GM19463 (cell line): ENCODE measurements at regions not wholly inside any gene's neighbourhood (a gene's known extent, or its start where the extent isn't known, plus 50 kb on each side); places are given as distances from the start of the nearest gene placed in this dataset.

ENCODE experiments used
- ATAC-seq: cut with Tn5 transposase; IDR thresholded peaks from one replicate; pipeline ENCODE4 v1.9.1; 2021; ENCODE audit warnings: mild to moderate bottlenecking, moderate library complexity; ENCODE audit not compliant: unreplicated experiment

DNA sequence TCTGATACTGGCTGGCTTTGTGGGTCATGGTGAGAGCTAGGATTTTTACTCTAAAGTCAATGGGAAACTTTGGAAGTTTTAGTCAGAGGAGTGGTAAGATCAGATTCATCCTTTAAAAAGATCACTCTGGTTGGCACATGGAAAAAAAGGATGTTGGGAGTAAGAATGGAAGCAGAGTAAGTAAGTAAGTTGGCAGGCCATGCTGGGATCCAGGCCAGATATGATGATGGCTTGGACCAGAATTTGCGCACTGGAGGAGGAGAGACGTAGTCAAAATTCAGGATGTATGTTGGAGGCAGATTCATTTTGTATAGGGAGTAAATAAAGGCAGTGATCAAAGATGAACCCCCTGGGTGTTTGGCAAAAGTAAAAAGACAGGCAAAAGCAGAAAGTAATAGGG, 283.3 kb upstream of the THSD7B start:
- no peak for ATAC-seq

DNA sequence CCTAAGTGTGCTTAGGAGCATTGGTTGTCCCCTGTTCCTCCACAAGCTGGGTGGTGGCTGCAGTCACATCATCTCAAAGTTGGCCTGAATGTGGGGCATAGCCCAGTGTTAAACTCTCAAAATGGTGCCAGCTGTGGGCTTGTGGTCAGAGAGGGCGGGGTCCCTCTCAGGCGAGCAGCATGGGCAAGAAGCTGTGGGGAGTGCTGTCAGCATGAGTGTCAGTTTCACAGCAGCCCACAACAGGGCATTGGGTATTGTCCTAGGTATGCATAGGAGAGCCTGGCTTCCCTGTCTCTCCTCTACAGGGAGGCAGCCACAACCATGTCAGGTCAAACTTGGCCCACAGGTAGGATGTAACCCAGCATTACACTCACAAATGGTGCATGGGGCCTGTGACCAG, 285.6 kb upstream of the THSD7B start:
- no peak for ATAC-seq

DNA sequence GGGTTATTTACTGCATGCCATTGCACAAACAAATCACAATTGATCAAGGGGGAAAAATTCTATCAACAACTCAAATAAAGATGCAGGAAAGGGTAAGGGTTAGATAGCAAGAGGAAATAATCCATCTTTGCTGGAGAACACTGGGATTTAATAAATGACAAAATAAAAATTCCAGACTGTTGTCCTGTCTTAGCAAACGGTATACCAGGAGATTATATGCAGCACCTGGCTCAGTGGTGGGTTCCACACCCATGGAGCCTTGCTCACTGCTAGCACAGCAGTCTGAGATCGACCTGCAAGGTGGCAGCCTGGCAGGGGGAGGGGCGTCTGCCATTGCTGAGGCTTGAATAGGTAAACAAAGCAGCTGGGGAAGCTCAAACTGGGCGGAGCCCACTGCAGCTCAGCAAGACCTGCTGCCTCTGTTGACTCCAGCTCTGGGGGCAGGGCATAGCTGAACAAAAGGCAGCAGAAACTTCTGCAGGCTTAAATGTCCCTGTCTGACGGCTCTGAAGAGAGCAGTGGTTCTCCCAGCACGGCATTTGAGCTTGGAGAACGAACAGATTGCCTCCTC, 296.5 kb upstream of the THSD7B start:
- no peak for ATAC-seq

DNA sequence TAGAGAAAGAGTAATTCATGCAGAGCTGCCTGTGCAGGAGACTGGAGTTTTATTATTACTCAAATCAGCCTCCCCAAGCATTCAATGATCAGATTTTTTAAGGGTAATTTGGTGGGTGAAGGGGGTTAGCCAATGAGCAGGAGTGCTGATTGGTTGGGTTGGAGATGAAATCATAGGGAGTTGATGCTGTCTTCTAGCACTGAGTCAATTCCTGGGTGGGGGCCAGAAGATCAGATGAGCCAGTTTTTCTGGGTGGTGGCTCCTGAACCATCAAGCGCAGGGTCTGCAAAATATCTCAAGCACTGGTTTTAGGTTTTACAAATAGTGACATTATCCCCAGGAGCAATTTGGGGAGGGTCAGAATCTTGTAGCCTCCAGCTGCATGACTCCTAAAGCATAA, 312.8 kb upstream of the THSD7B start:
- ATAC-seq = no peak

DNA sequence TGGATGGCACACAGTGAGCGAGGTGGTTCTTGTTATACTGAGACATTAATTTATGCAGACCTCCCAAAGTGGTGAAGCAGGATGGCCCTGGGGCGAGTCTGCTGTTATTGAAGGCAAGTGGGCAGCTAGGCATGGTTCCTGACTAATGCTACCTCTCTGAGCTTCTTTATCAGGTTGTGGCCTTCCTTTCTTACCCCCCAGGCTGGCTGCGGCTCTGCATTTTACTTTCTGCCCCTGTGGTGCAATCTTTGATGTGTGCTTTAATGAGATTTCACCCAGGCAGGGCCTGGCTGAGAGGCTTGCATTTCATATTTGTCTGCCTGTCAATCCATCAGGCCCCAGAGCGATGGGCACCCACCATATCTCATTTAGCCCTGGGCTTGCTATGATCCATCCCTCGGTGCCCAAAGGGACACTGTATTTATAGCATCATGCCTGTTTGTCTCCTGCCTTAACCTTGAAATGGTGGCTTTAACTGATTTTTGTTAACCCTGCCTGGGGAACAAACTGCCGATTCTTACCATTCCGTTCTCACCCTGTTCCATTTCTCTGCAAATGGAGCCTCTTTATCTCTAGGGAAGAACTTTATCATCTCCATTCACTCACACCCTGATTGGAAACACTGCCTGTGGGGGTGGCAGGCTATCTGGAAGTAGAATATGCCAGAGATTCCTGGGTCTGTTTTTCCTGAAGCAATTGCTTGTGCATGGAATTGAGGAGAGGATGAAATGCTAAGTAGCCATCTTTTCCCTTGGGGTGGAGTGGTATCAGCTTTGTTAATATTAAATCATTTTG, 316.2 kb upstream of the THSD7B start:
- ATAC-seq = no peak

DNA sequence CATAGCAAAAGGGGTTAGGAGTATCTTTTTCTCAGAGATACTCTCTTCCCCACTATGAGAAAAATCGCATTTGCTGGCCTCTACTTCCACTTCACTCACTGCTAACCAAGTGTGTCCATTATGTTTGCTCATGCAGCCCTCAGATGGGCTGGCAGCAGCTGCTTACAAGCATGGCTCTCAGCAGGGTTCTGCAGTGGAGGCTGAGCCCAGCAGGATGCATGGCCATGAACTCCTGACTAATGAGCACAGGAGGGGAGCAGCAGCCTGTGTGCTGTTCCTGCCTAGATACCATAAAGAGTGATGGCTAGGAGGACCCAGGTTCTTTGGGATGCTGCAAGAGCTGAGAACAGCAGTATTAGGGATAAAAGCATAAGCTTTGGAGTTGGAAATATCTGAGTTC, 316.9 kb upstream of the THSD7B start:
- ATAC-seq = no peak

DNA sequence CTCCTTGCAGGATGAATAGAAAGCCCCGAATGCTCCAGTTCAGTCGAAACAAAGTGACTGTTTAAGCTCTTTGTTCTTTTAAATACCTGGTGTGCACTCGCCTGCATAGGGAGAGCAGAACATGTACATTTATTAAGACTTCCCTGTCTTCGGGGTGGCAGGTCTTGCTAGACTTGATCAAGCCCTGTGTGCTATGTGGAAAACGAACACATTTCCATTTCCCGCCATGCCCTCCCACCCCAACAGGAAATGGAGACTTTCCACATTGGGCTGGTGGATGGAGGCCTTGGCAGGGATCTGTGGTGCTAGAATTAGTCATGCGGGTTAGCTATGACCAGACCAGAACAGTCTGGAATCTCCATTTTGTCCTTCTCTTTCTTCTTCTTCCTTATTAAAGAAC, 321.0 kb upstream of the THSD7B start:
- no peak for ATAC-seq

DNA sequence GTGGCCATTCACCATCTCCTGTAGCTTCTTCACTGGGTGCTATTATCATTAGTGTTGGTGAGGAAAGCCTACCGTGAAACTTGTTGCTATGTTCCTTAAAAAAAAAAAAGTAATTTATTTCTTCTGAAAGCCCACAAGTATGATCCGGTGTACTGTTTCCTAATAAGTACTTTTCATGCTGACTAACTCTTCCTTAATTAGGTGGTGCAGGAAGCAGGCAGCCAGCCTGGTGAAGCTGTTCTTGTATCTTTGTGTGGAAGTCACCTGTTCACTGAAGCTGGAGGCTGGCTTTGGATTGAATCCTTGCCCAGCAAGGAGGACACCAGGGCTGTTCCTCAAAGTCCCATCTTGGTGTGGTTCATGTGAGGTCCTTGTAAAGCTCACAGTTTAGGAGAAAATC, 321.7 kb upstream of the THSD7B start:
- no peak for ATAC-seq

DNA sequence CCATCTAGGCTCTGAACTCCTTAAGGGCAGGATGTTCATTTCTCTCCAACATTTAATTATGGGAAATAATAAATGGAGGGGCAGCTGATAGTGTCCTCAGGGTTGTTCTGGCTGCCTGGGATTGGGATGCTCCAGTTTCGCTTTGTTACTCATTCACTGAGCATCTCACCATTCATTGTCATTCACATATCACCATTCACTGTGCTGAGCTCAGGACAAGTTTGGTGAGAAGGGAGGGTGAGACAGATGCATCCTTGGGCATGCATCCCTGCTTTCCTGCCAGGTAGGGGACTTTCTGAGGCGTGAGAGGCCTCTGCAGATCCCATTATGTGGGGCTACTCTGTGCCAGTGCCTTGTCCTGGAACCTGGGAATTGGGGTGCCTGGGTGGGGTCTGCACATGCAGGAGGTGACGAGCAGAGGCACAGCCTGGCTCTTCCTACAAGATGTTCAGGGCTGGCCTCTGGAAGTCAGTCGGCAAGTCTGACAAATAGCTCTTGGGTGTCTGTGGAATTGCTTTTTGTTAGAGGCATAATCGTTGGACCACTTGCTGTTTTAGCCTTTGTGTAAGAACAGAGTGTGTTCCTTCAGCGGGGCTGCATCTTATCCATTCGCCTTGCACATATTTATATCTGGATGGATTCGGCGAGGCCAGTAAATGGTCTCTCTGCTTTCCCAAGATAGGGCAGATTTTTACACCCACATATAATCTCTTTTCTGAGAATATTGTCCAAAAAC, 323.2 kb upstream of the THSD7B start:
- no peak for ATAC-seq

DNA sequence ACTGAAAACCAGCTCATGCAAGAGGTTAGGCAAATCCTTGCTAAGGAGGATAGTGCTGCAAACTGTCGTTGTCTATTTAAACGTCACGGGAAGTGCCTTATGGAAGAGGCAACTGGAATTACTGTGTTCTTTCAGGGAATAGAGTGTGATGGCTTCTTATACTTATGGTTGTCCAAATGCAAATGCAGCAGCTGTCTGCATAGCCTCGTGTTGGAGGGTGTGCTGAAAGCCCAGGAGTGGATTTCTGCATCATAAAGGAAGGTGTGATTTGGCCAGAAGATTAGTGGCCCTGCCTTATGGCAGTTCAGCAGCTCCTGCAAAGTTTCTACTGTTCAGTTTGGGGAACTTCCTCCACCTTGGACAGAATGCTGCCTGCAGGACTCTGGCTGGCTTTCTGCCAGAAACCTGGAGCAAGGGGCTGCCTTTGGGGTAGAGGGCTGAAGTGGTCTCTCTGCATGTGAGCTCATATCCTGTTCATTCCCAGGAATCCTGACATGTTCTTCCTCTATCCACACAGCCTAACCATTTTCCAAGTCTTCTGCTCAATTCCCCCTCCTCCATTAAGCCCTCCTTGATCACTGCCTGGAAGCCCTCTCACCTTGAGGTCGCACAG, 321.2 kb upstream of the CXCR4 start:
- ATAC-seq = no peak

DNA sequence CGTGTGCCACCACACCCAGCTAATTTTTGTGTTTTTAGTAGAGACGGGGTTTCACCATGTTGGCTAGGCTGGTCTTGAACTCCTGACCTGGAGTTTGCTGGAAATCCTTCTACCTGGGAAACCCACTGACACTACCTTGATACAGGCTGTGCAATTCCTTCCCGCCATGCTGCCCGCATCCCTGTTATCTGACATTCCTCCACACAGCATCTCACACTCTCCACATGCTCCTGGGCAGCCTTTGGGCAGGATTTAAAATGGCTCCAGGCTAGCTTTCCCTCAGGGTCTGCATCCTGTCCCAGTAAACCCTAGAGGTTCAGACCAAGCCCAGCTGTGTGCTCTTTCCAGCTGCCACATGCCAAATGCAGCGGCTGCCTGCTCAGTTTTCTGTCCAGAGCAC, 319.5 kb upstream of the CXCR4 start:
- ATAC-seq = no peak

DNA sequence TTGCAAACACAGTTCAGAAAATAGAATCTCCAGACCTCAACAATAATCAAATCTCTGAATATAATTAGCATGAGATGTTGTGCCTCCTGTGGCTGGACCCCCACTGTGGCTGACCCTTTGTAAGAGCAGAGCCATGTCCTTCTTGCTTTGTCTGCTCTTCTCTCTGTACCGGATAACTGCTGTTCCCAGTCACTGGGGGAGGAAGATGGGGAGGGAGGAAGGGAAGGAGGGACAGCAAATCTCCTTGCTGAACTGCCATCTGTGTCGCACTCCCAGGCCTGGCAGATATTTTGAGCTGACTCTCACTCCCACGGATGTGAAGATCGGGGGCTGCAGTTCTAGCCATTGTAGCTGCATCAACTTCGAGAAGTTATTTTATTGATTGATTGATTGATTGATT, 319.0 kb upstream of the CXCR4 start:
- no peak for ATAC-seq

DNA sequence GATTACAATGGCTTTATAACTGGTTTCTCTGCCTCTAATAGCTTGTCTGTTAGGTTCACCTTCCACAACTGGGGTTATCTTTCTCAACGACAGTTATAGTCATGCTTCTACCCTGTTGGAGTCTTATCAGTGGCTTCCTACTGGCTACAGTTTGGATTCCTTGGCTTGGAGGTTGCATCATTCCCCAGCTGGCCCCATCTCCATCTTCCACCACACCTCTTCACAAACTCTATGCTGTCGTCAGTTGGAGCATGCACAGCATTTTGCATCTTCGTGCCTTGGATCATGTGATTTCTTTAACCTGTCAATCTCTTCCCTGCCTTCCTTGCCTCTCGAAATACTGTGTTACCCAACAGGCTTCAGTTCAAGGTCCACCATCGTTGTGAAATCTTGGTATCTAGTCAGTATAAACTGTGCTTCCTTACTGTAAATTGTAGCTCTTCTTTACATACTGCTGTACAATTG, 316.3 kb upstream of the CXCR4 start:
- ATAC-seq = no peak

DNA sequence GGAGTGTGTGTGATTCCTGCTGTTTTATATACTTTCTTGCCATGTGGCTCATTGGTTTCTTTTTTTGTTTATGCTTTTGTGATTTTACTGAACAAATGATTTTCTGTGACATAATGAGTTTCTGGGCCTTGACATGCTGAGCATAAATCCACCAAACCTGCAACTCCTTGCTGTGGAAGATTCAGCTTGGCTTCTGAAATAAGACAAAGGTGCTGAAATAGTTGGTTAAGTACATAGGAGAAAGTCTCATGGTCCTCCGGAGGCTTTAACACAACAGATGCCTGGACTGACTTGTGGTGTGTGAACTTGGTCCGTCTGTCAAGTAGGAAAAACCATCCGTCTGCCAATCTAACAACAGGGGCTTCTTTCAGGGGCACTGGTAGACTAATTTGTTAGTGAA, 315.3 kb upstream of the CXCR4 start:
- ATAC-seq = no peak

DNA sequence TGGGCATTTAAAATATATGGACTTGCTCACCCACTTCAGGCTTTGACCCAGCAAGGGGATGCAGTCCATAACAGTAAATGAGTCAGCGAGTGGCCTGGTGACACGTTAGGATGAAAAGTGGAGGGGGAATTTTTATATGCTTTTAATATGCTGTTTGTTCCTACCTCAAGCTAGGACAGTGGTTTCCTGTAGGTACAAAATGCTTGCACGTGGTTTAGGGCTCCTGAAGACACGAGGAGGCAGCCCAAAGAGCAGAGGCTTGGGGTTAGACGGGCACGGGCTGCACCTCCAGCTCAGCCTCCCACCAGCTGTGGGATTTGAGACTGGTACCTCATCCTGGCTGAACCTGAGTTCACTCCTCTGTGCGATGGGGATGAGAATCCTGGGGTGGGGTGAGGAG, 306.2 kb upstream of the CXCR4 start:
- no peak for ATAC-seq

DNA sequence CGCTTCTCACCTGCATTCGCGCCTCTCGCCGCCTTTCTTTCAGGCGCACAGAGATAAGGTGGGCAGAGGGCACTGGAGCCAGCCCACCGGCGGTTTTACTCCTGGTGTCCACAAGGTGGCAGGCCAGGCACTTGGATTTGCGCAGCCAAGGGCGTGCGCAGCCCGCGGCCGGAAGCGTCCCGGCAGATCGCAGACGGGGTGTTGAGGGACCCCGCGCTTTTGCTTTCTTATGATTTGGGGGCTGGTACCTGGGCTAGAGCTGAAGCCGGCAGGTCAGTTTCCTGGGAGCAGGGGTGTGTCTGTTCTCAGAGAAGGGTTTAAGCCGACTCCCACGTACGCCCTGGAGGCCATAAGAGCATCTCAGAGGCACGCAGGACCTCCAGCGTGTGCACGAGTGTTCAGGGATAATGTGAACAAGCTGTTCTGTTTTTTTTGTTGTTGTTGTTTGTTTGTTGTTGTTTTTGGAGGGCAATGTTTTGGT, 305.6 kb upstream of the CXCR4 start:
- ATAC-seq = peak; percentile 99

DNA sequence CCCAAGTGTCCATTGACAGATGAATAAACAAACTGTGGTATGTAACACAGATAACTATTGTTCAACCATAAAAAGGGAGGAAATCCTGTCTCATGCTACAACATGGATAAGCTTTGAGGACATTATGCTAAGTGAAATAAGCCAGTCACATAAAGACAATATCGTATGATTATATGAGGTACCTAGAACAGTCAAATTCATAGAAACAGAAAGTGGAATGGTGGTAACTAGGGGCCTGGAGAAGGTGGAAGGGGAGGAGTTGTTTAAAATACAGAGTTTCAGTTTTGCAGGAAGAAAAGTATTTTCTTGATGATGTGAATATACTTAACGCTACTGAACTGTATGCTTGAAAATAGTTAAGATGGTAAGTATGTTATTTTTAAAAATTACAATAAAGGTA, 304.6 kb upstream of the CXCR4 start:
- ATAC-seq = no peak

DNA sequence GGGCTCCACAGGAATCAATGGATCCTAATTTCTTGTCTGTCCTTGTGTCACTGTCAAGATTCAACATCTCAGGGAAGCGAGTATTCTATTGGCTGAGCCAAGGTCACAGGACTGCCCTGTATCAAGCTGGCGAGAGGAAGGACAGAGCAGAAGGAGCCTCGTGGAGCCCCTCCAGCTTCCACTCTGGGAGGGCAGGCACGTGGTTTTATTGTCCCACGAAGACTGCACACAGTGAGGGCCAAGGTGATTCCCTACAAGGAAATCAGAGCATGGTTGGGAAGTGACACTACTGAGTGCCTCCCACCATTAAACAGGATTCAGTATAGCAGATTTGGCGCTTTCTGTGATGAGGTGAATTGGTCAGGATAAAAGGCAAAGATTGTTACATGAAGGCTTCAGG, 302.4 kb upstream of the CXCR4 start:
- ATAC-seq = no peak

DNA sequence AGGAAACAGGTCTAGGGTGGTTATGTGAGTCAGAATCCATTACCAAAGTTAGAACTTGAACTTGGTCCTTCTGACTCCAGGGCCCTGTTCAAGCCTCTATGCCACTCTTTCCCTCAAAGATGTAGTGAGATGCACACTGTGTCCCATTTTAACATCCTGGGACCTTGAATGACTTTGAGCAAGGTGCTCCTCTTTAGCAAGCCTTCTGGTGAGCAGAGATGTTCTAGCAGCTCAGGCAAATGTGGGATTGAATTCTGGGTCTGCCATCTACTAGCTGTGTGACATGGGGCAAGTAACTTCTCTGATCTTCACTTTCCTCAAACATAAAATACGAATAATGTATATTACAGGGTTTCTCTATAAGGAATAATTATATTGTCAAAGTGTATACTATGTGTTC, 294.0 kb upstream of the CXCR4 start:
- no peak for ATAC-seq

DNA sequence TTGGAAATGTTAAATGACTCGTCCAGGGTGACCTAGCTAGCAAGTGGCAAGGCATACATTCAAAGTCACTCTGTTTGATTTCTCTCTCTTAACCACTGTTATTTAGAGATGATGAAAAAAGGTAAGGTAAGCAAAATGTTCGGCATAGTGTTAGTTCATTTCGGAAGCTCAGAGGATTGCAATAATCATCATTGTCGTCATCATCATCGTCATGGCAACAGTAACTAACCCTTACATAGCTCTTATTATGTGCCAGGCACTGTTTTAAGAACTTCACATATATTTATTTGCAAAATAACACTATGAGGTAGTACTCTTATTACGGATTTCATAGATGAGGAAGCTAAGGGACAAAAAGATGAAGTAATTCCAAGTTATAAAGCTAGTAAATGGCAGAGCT, 292.7 kb upstream of the CXCR4 start:
- ATAC-seq = no peak

DNA sequence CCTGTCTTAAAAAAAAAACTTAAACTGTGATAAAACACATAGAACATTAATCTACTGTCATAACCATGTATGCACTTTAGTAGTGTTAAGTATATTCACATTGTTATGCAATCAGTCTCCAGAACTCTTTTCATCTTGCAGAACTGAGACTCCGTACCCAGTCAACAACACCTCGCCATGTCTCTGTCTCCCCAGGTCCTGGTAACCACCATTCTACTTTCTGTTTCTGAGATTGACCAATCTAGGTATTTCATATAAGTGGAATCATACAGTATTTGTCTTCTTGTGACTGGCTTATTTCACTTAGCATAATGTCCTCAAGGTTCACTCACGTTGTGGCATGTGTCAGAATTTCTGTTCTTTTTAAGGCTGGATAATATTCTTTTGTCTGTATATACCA, 290.8 kb upstream of the CXCR4 start:
- ATAC-seq = no peak

DNA sequence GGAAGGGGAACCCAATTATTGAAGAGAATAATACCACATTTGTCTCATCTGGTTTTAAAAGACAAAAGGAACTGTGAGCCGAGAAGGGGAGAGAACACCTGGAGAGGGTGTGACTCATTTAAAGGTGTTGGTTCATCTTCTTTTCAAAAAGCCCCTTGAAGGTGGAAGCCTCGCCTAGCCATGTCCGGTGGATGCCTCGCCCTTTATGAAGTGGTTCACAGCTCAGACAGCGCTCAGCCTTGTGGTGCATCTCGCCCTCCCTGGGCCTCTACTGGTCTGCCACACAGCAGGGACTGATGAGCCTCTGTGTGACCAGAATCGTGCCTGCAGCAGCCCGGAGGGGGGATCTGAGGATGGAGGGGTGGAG, 290.0 kb upstream of the CXCR4 start:
- ATAC-seq = peak; percentile 50
